ENCODE measurements at regions not wholly inside any gene's neighbourhood (a gene's known extent, or its start where the extent isn't known, plus 50 kb on each side); places are given as distances from the start of the nearest gene placed in this dataset.

GRCh38 chr3:34396288-34396687, 597.9 kb downstream of the PDCD6IP start:
- TF ChIP-seq CTCF (IDR thresholded peaks at IDR 0.05; ENCODE audit: insufficient read depth, low read length, poor library complexity, severe bottlenecking) (no peak), EZH2phosphoT487 (conservative IDR thresholded peaks at IDR 0.05; ENCODE audit: low read length) (no peak)
